Peyer's patch (tissue), 4 donors: ENCODE measurements at regions not wholly inside any gene's neighbourhood (a gene's known extent, or its start where the extent isn't known, plus 50 kb on each side); places are given as distances from the start of the nearest gene placed in this dataset.

ENCODE experiments used
- POLR2A ChIP-seq, 2 donors: fragments of 450-650 bp; IDR thresholded peaks; one replicate each; pipeline ENCODE4 v1.5.1; 2017; ENCODE audit warnings: antibody characterized with exemption in 2 of 2, mild to moderate bottlenecking in 2 of 2, moderate library complexity in 2 of 2
- TF ChIP-seq, protein P1 (sequence below), 6 experiments: fragments of 450-650 bp in 4 of 6; fragments of 200-600 bp in 2 of 6; sonication (generic) in 1 of 6; IDR thresholded peaks; one replicate each; pipeline ENCODE4 v1.5.1; 2017 to 2019; ENCODE audit warnings: antibody characterized with exemption in 6 of 6, mild to moderate bottlenecking in 3 of 6, moderate library complexity in 1 of 6

DNA sequence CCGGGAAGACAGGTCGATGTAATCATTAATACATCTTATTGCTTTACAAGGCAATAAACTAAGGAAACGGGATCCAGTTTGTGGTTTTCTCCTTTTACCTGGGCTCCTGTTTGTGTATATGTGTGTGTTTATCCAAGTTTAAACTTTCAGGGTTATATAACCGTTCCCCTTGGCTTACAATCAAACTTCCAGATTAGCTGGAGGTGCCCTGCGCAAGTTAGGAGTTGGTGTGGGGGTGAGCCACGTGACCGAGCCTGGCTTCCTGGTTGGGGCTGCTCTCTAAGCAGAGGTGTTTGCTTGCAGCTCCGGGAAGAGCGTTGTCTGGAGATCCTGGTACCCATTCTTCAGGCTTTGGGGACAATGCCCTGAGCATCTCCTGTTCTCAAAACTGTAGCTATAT, 129.2 kb downstream of the FHDC1 start:
- TF ChIP-seq, protein P1, sequence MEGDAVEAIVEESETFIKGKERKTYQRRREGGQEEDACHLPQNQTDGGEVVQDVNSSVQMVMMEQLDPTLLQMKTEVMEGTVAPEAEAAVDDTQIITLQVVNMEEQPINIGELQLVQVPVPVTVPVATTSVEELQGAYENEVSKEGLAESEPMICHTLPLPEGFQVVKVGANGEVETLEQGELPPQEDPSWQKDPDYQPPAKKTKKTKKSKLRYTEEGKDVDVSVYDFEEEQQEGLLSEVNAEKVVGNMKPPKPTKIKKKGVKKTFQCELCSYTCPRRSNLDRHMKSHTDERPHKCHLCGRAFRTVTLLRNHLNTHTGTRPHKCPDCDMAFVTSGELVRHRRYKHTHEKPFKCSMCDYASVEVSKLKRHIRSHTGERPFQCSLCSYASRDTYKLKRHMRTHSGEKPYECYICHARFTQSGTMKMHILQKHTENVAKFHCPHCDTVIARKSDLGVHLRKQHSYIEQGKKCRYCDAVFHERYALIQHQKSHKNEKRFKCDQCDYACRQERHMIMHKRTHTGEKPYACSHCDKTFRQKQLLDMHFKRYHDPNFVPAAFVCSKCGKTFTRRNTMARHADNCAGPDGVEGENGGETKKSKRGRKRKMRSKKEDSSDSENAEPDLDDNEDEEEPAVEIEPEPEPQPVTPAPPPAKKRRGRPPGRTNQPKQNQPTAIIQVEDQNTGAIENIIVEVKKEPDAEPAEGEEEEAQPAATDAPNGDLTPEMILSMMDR (IDR thresholded peaks at IDR 0.05), result no peak
- TF ChIP-seq POLR2A (IDR thresholded peaks at IDR 0.05), result no peak
